BE2C (cell line): ENCODE measurements at regions not wholly inside any gene's neighbourhood (a gene's known extent, or its start where the extent isn't known, plus 50 kb on each side); places are given as distances from the start of the nearest gene placed in this dataset.
"Not testable (repeated sequence)": the region's sequence is repeated elsewhere in the genome, so short reads cannot be mapped to it uniquely, and the experiment has no call there.

Experiments used
- DNase-seq: peaks from one replicate; pipeline ENCODE4 v3.0.0-alpha.2; 2020
- H3K27me3 ChIP-seq: fragments of 250-450 bp; sonication (Bioruptor Pico); 2 replicates; pipeline ENCODE4 v1.5.1; 2020; ENCODE audit warnings: mild to moderate bottlenecking
- H3K36me3 ChIP-seq: fragments of 250-450 bp; sonication (Bioruptor Pico); 2 replicates; pipeline ENCODE4 v1.5.1; 2020; ENCODE audit warnings: mild to moderate bottlenecking
- H3K4me1 ChIP-seq: fragments of 250-450 bp; sonication (Bioruptor Pico); 2 replicates; pipeline ENCODE4 v1.5.1; 2020
- H3K4me3 ChIP-seq: 2 replicates; pipeline ENCODE4 v1.5.1; 2011; ENCODE audit warnings: low read depth, low read length
- H3K9me3 ChIP-seq: fragments of 250-450 bp; sonication (Bioruptor Pico); 2 replicates; pipeline ENCODE4 v1.5.1; 2020
- CTCF ChIP-seq: IDR thresholded peaks from 2 replicates; pipeline ENCODE4 v1.5.1; 2012; ENCODE audit warnings: mild to moderate bottlenecking, low read depth, low read length

GRCh38 chr13:18212873-18213272, 968.8 kb downstream of the TUBA3C start:
- H3K9me3 ChIP-seq: no peaks in the 10 kb centered on the region
- H3K4me1 ChIP-seq: no peaks in the 10 kb centered on the region
- no peak for DNase-seq
- no peaks in the 10 kb centered on the region for H3K36me3 ChIP-seq
- H3K4me3 ChIP-seq: no peak overlapping the region
- no peak for TF ChIP-seq CTCF
- no peaks in the 10 kb centered on the region for H3K27me3 ChIP-seq

DNA sequence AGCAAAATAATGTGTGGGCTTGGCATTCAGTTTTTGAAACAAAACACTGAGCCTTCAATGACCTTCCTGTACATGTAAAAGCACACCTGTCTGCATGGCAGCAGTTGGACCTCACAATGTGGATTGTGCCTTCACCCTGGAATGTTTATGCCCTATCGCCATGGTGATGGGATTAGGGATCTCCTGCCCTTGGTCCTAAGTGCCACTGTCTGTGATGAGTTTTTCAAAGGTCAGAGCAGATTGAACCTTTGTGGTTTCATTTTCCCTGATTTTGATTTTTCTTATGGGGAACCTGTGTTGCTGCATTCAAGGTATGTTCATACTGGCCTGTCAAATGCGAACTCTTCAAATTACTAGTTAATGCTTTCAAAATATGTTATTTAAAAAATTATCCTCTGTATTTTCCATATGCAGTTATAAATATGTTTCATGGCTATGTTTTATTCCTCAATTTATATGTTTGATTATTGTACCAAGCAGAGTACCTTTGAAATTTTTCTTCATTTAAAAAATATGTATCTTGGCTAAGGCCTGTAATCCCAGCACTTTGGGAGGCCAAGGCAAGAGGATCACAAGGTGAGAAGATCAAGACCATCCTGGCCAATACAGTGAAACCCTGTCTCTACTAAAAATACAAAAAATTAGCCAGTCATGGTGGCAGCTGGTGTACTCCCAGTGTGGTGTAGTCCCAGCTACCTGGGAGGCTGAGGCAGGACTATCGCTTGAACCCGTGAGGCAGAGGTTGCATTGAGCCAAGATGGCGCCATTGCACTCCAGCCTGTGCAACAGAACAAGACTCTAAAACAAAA, 969.7 kb downstream of the TUBA3C start:
- H3K4me1 ChIP-seq, DNase-seq, H3K4me3 ChIP-seq, H3K27me3 ChIP-seq, H3K36me3 ChIP-seq, H3K9me3 ChIP-seq: not testable (repeated sequence)

- H3K4me3 ChIP-seq, H3K4me1 ChIP-seq, H3K36me3 ChIP-seq, H3K27me3 ChIP-seq, DNase-seq, H3K9me3 ChIP-seq: not testable (repeated sequence)
Observed at GRCh38 chr13:18204614-18205178, 976.9 kb downstream of the TUBA3C start.

DNA sequence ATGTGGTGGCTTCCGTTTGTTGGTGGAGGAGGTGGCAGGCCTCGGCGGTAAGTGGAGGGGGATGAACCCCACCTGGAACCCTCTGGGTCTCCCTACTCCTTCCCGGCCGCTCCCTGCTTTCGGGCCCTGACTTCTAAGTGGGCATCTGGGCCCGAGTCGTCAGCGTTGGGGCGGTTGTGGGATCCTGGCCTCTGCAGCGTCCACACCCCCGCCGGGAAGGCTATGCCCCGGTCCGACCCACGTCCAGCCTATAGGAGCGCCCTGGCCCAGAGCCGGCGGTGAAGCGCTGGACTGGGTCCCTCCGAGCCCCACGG, 986.3 kb downstream of the TUBA3C start:
- not testable (repeated sequence) for H3K27me3 ChIP-seq, H3K4me3 ChIP-seq
- peak; percentile 8 for DNase-seq

GRCh38 chr13:18194631-18195364, 986.8 kb downstream of the TUBA3C start:
- H3K27me3 ChIP-seq, H3K9me3 ChIP-seq, H3K4me1 ChIP-seq, H3K36me3 ChIP-seq, DNase-seq, H3K4me3 ChIP-seq: not testable (repeated sequence)

More for the DNA sequence above, 986.3 kb downstream of the TUBA3C start:
- not testable (repeated sequence) for H3K4me1 ChIP-seq, H3K9me3 ChIP-seq, H3K36me3 ChIP-seq

- H3K27me3 ChIP-seq, DNase-seq, H3K9me3 ChIP-seq, H3K36me3 ChIP-seq, H3K4me3 ChIP-seq, H3K4me1 ChIP-seq: not testable (repeated sequence)
Observed at GRCh38 chr13:18194104-18194503, 987.5 kb downstream of the TUBA3C start.
